ENCODE measurements at regions not wholly inside any gene's neighbourhood (a gene's known extent, or its start where the extent isn't known, plus 50 kb on each side); places are given as distances from the start of the nearest gene placed in this dataset.

GRCh38 chr9:79985772-79986171 lies 414.0 kb downstream of the TLE4 start:
- no peak for DNase-seq (ENCODE audit: low read depth)
- no peak overlapping the region for H3K4me3 ChIP-seq (ENCODE audit: low read length)
- TF ChIP-seq, protein P1, sequence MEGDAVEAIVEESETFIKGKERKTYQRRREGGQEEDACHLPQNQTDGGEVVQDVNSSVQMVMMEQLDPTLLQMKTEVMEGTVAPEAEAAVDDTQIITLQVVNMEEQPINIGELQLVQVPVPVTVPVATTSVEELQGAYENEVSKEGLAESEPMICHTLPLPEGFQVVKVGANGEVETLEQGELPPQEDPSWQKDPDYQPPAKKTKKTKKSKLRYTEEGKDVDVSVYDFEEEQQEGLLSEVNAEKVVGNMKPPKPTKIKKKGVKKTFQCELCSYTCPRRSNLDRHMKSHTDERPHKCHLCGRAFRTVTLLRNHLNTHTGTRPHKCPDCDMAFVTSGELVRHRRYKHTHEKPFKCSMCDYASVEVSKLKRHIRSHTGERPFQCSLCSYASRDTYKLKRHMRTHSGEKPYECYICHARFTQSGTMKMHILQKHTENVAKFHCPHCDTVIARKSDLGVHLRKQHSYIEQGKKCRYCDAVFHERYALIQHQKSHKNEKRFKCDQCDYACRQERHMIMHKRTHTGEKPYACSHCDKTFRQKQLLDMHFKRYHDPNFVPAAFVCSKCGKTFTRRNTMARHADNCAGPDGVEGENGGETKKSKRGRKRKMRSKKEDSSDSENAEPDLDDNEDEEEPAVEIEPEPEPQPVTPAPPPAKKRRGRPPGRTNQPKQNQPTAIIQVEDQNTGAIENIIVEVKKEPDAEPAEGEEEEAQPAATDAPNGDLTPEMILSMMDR (IDR thresholded peaks at IDR 0.05; ENCODE audit: insufficient read depth, low read depth, low read length, missing control alignments): no peak

GRCh38 chr9:79985264-79985663 lies 413.5 kb downstream of the TLE4 start:
- TF ChIP-seq, protein P1 (IDR thresholded peaks at IDR 0.05; ENCODE audit: insufficient read depth, low read depth, low read length, missing control alignments): no peak
- no peak for DNase-seq (ENCODE audit: low read depth)
- no peak overlapping the region for H3K4me3 ChIP-seq (ENCODE audit: low read length)

- TF ChIP-seq, protein P1 (IDR thresholded peaks at IDR 0.05; ENCODE audit: insufficient read depth, low read depth, low read length, missing control alignments): no peak
- peak; percentile 33 for DNase-seq (ENCODE audit: low read depth)
- H3K4me3 ChIP-seq (ENCODE audit: low read length): no peak overlapping the region
Observed at GRCh38 chr9:79984429-79985067, 412.8 kb downstream of the TLE4 start.

- TF ChIP-seq, protein P1 (IDR thresholded peaks at IDR 0.05; ENCODE audit: insufficient read depth, low read depth, low read length, missing control alignments): no peak
- H3K4me3 ChIP-seq (ENCODE audit: low read length): no peak overlapping the region
- DNase-seq (ENCODE audit: low read depth): no peak
Observed at GRCh38 chr9:79980432-79980831, 408.7 kb downstream of the TLE4 start.

DNA sequence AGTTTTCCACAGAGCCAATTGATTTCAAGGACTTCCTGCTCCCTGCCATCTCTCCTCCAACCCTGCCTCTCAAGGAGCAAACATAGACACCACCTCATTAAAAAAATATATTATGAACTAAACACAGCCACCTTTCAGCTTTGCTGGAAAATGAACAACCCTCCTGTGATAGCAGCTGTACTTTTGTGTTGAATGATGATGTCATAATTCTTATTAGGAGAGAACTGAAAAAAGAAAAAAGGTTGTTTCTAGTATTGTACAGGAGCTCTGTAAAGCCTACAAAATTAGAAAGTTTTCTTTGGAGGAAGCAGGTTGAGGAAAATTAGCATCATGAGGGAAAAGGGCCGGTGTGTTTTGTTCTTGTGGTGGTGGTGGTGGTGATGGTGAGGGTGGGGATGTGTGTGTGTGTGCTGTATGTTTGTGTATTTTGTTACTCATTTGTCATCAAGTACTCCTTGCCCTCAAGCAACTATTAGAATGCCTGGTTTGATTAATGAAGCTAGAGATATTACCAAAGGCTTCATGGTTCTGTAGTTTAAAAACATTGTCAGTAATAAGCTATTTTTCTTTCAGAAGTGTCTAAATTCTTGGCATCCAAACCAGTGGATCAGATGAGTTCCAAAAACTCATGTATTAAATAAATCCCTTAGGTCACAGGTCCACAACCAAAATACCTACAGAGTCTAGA lies 405.9 kb downstream of the TLE4 start:
- DNase-seq (ENCODE audit: low read depth): no peak
- no peak overlapping the region for H3K4me3 ChIP-seq (ENCODE audit: low read length)
- TF ChIP-seq, protein P1 (IDR thresholded peaks at IDR 0.05; ENCODE audit: insufficient read depth, low read depth, low read length, missing control alignments): no peak

DNA sequence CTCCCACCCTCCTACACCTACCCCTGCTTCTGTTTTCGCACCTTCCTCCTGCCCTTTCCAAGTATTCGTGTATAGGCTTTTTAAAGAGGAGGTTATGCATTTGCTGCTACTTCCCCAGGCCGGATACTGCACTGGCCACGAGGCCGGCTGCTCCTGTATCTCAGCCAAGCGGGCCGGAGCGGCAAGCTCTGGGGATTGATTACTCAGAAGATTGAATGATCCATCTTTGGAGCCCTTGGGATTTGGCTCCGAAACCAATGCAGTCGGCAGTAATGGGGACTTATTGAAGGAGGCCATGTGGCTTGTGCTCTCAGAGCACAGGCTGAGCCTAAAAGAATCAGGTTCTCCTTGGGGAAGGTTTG lies 405.3 kb downstream of the TLE4 start:
- TF ChIP-seq, protein P1 (IDR thresholded peaks at IDR 0.05; ENCODE audit: insufficient read depth, low read depth, low read length, missing control alignments): no peak
- no peak overlapping the region for H3K4me3 ChIP-seq (ENCODE audit: low read length)

More for the DNA sequence above, 405.3 kb downstream of the TLE4 start:
- no peak for DNase-seq (ENCODE audit: low read depth)
